Spleen (tissue), 7 donors: ENCODE measurements at regions not wholly inside any gene's neighbourhood (a gene's known extent, or its start where the extent isn't known, plus 50 kb on each side); places are given as distances from the start of the nearest gene placed in this dataset.

Experiments
- CTCF ChIP-seq, 11 experiments: fragments of 200-600 bp in 7 of 11; fragments of 450-650 bp in 4 of 11; sonication (generic) in 4 of 11; IDR thresholded peaks in 8 of 11; conservative IDR thresholded peaks in 3 of 11; 1 replicate in 7 of 11; 2 replicates in 4 of 11; pipeline versions ENCODE4 v1.4.0 to v1.8.0; 2016 to 2021; ENCODE audit warnings: antibody characterized with exemption in 11 of 11, inconsistent platforms in 4 of 11, mild to moderate bottlenecking in 1 of 11
- POLR2A ChIP-seq, 3 donors: fragments of 450-650 bp; IDR thresholded peaks; one replicate each; pipeline ENCODE4 v1.5.1; 2017; ENCODE audit warnings: antibody characterized with exemption in 3 of 3, mild to moderate bottlenecking in 1 of 3
- donor health status: DM: no; HTN: no; CAD: no; lungs with moderate emphysema.
- donor health status: DM: no; HTN: no; CAD: no.
- donor health status: DM: no; HTN: no; CAD: no.

- TF ChIP-seq CTCF (IDR thresholded peaks at IDR 0.05 in 8 of 11, conservative IDR thresholded peaks at IDR 0.05 in 3 of 11) (no peak), POLR2A (IDR thresholded peaks at IDR 0.05) (no peak)
Observed at GRCh38 chr2:240213226-240213475, 72.7 kb upstream of the OTOS start.
